Astrocyte of the cerebellum (primary cell): ENCODE measurements at regions not wholly inside any gene's neighbourhood (a gene's known extent, or its start where the extent isn't known, plus 50 kb on each side); places are given as distances from the start of the nearest gene placed in this dataset.

ENCODE experiments used
- DNase-seq: peaks from one replicate; pipeline ENCODE4 v3.0.0-alpha.2; 2011; ENCODE audit warnings: low read depth
- H3K4me3 ChIP-seq: 2 replicates; pipeline ENCODE4 v1.5.1; 2011; ENCODE audit warnings: mild to moderate bottlenecking, low read depth, low read length, moderate library complexity
- CTCF ChIP-seq: IDR thresholded peaks from 2 replicates; pipeline ENCODE4 v1.5.1; 2012; ENCODE audit warnings: low read length, low read depth, moderate library complexity, mild to moderate bottlenecking; ENCODE audit errors: missing control alignments
- in situ Hi-C: cut with HindIII; loops from 2 replicates; pipeline ENCODE4 v1.10.0; 2017; ENCODE audit warnings: low sequenced_read_pairs

GRCh38 chr2:16296038-16296290, 355.6 kb downstream of the MYCN start:
- no peak for TF ChIP-seq CTCF
- no peak for DNase-seq
- in situ Hi-C loops: no loop called here
- no peak overlapping the region for H3K4me3 ChIP-seq

- H3K4me3 ChIP-seq: no peak overlapping the region
- DNase-seq: no peak
- in situ Hi-C loops: no loop called here
- TF ChIP-seq CTCF: no peak
These were observed 354.4 kb downstream of the MYCN start for GRCh38 chr2:16294791-16295190.

GRCh38 chr2:16293871-16294270, 353.5 kb downstream of the MYCN start:
- no peak for TF ChIP-seq CTCF
- no peak for DNase-seq
- in situ Hi-C loops: no loop called here

GRCh38 chr2:16293398-16293797, 353.0 kb downstream of the MYCN start:
- no peak overlapping the region for H3K4me3 ChIP-seq
- no peak for DNase-seq
- TF ChIP-seq CTCF: no peak
- in situ Hi-C loops: no loop called here

More at GRCh38 chr2:16293871-16294270, 353.5 kb downstream of the MYCN start:
- H3K4me3 ChIP-seq: no peak overlapping the region

GRCh38 chr2:16291731-16292550, 351.6 kb downstream of the MYCN start:
- no peak for DNase-seq
- no peak for TF ChIP-seq CTCF
- no peak overlapping the region for H3K4me3 ChIP-seq
- in situ Hi-C loops: no loop called here

GRCh38 chr2:16291226-16291625, 350.9 kb downstream of the MYCN start:
- TF ChIP-seq CTCF: no peak
- no peak for DNase-seq
- in situ Hi-C loops: no loop called here
- H3K4me3 ChIP-seq: no peak overlapping the region
